DOHH2 (cell line): ENCODE measurements at regions not wholly inside any gene's neighbourhood (a gene's known extent, or its start where the extent isn't known, plus 50 kb on each side); places are given as distances from the start of the nearest gene placed in this dataset.

Experiments
- H3F3A ChIP-seq: fragments of 200-600 bp; sonication (generic), shearing (Covaris generic); 2 replicates; pipeline ENCODE4 v1.6.0; 2016; ENCODE audit warnings: antibody characterized with exemption, mild to moderate bottlenecking; ENCODE audit not compliant: control insufficient read depth, insufficient read depth
- H3K27ac ChIP-seq: fragments of 200-600 bp; sonication (generic); 2 replicates; pipeline ENCODE4 v1.5.1; 2014; ENCODE audit warnings: low read depth, mild to moderate bottlenecking, low read length, moderate library complexity
- H3K27me3 ChIP-seq: fragments of 200-600 bp; sonication (generic); 2 replicates; pipeline ENCODE4 v1.6.1; 2014; ENCODE audit warnings: mild to moderate bottlenecking, low read length, mixed read lengths; ENCODE audit not compliant: control insufficient read depth
- H3K36me3 ChIP-seq: fragments of 200-600 bp; sonication (generic); 2 replicates; pipeline ENCODE4 v1.6.1; 2014; ENCODE audit warnings: mild to moderate bottlenecking, low read length, moderate library complexity, mixed read lengths; ENCODE audit not compliant: control insufficient read depth
- H3K4me1 ChIP-seq: fragments of 200-600 bp; sonication (generic); 2 replicates; pipeline ENCODE4 v1.6.1; 2014; ENCODE audit warnings: mild to moderate bottlenecking, low read length, mixed read lengths; ENCODE audit not compliant: control insufficient read depth
- H3K4me2 ChIP-seq: fragments of 200-600 bp; sonication (generic); 2 replicates; pipeline ENCODE4 v1.6.0; 2014; ENCODE audit warnings: mild to moderate bottlenecking, low read length, moderate library complexity
- H3K4me3 ChIP-seq: fragments of 200-600 bp; sonication (generic); 2 replicates; pipeline ENCODE4 v1.5.1; 2014; ENCODE audit warnings: mild to moderate bottlenecking, low read length, mixed read lengths
- H3K79me2 ChIP-seq: fragments of 200-600 bp; sonication (generic); 2 replicates; pipeline ENCODE4 v1.6.1; 2014; ENCODE audit warnings: mild to moderate bottlenecking, low read length, mixed read lengths; ENCODE audit not compliant: control insufficient read depth
- H3K9me2 ChIP-seq: fragments of 200-600 bp; sonication (generic); replicated peaks from 2 replicates; pipeline ENCODE4 v1.6.1; 2014; ENCODE audit warnings: mild to moderate bottlenecking, low read length, mixed read lengths; ENCODE audit not compliant: control insufficient read depth
- H3K9me3 ChIP-seq: fragments of 200-600 bp; sonication (generic); 2 replicates; pipeline ENCODE4 v1.6.1; 2014; ENCODE audit warnings: antibody characterized with exemption, low read length, mixed read lengths; ENCODE audit not compliant: control insufficient read depth, insufficient read depth
- H4K20me1 ChIP-seq: fragments of 200-600 bp; sonication (generic); 2 replicates; pipeline ENCODE4 v1.6.0; 2014; ENCODE audit warnings: low read depth, mild to moderate bottlenecking, antibody characterized with exemption, low read length, moderate library complexity; ENCODE audit not compliant: control insufficient read depth, insufficient read depth
- EZH2phosphoT487 ChIP-seq: fragments of 200-600 bp; sonication (generic); IDR thresholded peaks from 2 replicates; pipeline ENCODE4 v1.6.1; 2017; ENCODE audit warnings: borderline replicate concordance, mild to moderate bottlenecking, antibody characterized with exemption, low read length, moderate library complexity, mixed read lengths
- TF ChIP-seq, protein P1 (sequence below): fragments of 200-600 bp; sonication (generic); IDR thresholded peaks from one replicate; pipeline ENCODE4 v1.5.1; 2014; ENCODE audit warnings: antibody characterized with exemption, mild to moderate bottlenecking, low read depth, low read length; ENCODE audit not compliant: poor library complexity, severe bottlenecking

DNA sequence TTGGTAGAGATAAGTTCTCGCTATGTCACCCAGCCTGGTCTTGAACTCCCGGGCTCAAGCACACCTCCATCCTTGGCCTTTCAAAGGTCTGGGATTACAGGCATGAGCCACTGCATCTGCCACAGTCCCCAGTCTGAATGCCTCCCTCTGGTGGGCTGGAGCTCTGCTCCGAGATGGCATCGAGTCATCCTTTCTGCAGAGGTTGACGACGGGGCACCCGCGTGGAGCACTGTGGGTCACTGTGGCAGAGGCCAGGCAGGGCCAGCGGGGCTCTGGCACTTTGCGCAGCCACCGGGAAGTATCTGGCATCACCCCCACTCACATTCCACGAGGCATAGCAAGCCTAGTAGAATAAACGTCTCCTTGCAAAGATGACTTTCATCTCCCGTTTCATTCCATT, 163.3 kb upstream of the DIO3 start:
- Histone ChIP-seq H3K9me2 (no peaks in the 10 kb centered on the region), H3K79me2 (no peaks in the 10 kb centered on the region), H3K9me3 (0 out of 2 replicates have a peak, but pooled peaks cover 3% of the 10 kb centered on the region), H3F3A (no peaks in the 10 kb centered on the region), H3K36me3 (no peaks in the 10 kb centered on the region), H3K4me1 (peaks cover 42% of the 10 kb centered on the region), H3K4me3 (no peak overlapping the region), H3K27ac (no peak overlapping the region), H4K20me1 (no peaks in the 10 kb centered on the region), H3K27me3 (no peaks in the 10 kb centered on the region), H3K4me2 (no peak overlapping the region)
- TF ChIP-seq, protein P1, sequence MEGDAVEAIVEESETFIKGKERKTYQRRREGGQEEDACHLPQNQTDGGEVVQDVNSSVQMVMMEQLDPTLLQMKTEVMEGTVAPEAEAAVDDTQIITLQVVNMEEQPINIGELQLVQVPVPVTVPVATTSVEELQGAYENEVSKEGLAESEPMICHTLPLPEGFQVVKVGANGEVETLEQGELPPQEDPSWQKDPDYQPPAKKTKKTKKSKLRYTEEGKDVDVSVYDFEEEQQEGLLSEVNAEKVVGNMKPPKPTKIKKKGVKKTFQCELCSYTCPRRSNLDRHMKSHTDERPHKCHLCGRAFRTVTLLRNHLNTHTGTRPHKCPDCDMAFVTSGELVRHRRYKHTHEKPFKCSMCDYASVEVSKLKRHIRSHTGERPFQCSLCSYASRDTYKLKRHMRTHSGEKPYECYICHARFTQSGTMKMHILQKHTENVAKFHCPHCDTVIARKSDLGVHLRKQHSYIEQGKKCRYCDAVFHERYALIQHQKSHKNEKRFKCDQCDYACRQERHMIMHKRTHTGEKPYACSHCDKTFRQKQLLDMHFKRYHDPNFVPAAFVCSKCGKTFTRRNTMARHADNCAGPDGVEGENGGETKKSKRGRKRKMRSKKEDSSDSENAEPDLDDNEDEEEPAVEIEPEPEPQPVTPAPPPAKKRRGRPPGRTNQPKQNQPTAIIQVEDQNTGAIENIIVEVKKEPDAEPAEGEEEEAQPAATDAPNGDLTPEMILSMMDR = no peak
- no peak for TF ChIP-seq EZH2phosphoT487

DNA sequence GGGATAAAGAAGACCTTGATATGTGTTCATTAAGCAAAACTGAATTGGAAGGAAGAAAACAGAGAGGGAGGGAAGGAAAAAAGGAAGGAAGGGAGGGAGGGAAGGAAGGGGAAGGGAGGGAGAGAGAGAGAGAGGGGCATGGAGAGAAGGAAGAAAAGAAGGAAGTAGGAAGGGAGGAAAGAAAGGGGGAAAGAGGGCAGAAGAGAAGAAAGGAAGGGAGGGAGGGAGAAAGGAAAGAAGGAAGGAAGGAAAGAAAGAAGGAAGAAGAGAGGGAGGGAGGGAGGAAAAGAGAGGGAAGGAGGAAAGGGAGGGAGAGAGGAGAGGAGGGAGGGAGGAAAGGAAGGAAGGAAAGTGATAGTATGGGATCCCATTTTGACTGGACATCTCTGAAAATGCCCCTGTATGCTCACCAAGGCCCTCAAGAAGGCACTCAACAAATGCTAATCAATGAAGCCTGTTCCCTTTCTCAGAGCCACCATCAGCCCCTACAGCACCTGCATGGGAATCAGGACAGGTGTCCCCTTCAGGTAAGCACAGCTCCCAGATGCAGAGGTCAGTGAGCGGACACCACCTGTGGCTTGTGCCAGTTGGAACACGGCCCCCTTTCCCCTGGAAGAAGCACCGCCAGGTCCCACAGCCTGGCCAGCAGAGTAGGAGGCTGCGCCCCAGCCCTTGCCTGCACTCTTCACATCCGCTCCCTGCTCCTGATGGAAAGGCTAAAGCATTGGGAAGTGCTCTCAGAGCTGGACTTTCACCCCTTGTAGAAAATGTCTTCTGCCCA, 161.4 kb upstream of the DIO3 start:
- Histone ChIP-seq H4K20me1 (no peaks in the 10 kb centered on the region), H3F3A (no peaks in the 10 kb centered on the region), H3K4me1 (peaks cover 61% of the 10 kb centered on the region)

DNA sequence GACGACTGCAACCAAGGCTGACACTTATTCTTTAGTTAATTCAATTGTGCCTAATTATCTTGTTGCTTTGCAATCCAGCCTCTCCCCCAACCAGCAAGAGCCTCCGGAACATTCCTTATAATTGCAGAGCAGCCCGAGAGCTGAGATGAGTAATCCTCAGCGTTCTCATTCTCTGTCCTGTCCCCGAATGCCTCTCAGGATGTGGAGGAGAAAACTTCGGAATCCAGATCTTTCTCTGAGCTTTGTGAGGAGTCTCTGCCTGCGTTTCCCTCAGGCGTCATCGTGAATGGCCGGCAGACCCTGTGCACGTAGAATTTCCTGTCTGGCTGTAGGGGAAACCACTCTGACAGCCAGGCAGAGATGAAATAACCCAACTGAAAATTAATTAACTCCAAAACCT, 160.5 kb upstream of the DIO3 start:
- Histone ChIP-seq H3K27ac (no peak overlapping the region), H3K27me3 (no peaks in the 10 kb centered on the region), H3K4me1 (peaks cover 70% of the 10 kb centered on the region), H4K20me1 (no peaks in the 10 kb centered on the region), H3K9me2 (no peaks in the 10 kb centered on the region), H3F3A (no peaks in the 10 kb centered on the region), H3K4me2 (peak overlapping the region; percentile 5; the same call in 1 of the 2 replicates), H3K9me3 (no peaks in the 10 kb centered on the region), H3K4me3 (no peak overlapping the region), H3K79me2 (no peaks in the 10 kb centered on the region), H3K36me3 (no peaks in the 10 kb centered on the region)
- TF ChIP-seq EZH2phosphoT487 = no peak

More for the DNA sequence above, 161.4 kb upstream of the DIO3 start:
- no peak for TF ChIP-seq EZH2phosphoT487
- TF ChIP-seq, protein P1 = no peak
- H3K4me3 ChIP-seq = no peak overlapping the region
- H3K79me2 ChIP-seq = no peaks in the 10 kb centered on the region
- no peak overlapping the region; the same call in 1 of the 2 replicates for H3K4me2 ChIP-seq
- H3K27ac ChIP-seq = no peak overlapping the region
- H3K9me2 ChIP-seq = no peaks in the 10 kb centered on the region
- no peaks in the 10 kb centered on the region for H3K9me3 ChIP-seq
- no peaks in the 10 kb centered on the region for H3K27me3 ChIP-seq
- no peaks in the 10 kb centered on the region for H3K36me3 ChIP-seq

DNA sequence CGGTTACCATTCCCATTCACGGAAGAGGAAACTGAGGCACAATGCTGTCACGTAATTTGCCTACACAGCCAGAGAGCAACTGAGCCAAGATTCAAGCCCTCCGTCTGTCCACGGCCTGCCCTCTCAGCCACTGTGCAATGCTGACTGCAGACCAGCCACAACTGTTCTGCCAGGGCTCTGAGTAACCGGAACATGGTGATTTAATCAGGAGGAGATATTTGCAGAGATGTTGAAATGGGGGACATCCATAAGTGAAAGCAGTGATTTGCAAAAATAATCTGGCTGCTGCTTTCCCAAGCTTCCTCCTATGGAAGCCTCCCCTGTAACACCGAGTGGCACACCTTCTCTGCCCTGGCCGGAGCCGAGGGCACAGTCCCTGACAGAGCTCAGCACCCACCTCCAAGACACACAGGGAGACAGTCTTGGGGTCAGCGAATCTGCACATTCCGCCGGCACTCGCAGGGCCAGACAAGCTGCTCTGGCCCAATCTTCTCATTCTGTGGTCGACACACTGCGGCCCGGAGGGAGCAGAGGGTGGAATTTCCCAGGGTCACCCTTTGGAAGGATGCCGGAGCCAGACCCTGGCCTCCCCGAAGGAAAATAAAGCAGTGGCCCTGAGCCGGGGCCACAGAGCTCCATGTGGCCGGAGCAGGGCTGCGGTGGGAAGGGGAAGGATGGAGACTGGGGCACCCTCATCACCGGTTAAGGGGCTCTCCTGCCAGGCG, 158.2 kb upstream of the DIO3 start:
- H3F3A ChIP-seq = no peaks in the 10 kb centered on the region
- H3K9me2 ChIP-seq = no peaks in the 10 kb centered on the region
- H3K27me3 ChIP-seq = no peaks in the 10 kb centered on the region
- no peaks in the 10 kb centered on the region for H3K9me3 ChIP-seq
- H3K36me3 ChIP-seq = no peaks in the 10 kb centered on the region
- TF ChIP-seq EZH2phosphoT487 = no peak
- TF ChIP-seq, protein P1 = no peak
- H3K79me2 ChIP-seq = no peaks in the 10 kb centered on the region
- H3K4me1 ChIP-seq = peaks cover 72% of the 10 kb centered on the region
- peak overlapping the region; percentile 60 for H3K4me2 ChIP-seq
- no peaks in the 10 kb centered on the region for H4K20me1 ChIP-seq
- peak overlapping the region; percentile 48 for H3K4me3 ChIP-seq
- peak overlapping the region; percentile 72 for H3K27ac ChIP-seq
